GM18870 (cell line): ENCODE measurements at regions not wholly inside any gene's neighbourhood (a gene's known extent, or its start where the extent isn't known, plus 50 kb on each side); places are given as distances from the start of the nearest gene placed in this dataset.
"Not testable (repeated sequence)": the region's sequence is repeated elsewhere in the genome, so short reads cannot be mapped to it uniquely, and the experiment has no call there.

Experiments used
- ATAC-seq: cut with Tn5 transposase; IDR thresholded peaks from one replicate; pipeline ENCODE4 v1.9.1; 2021; ENCODE audit warnings: moderate library complexity; ENCODE audit not compliant: unreplicated experiment

DNA sequence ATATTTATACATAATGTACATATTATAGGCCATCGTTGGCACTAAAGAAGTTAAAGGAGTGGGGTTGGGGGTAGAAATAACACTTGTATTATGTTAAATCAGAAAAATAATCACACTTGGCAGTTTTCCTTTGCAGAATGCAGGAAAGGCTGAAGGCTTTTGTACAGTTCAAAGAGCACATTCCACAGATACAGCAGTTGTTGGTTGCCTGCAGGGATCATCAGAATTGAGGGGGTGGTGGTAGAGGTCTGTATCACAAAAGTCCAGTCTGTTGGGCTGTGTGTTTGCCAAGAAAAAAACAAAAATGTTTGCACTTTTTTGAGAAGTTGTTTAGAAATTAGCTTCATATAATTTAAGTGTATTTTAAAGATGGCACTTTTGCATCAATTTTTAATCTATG lies 231.8 kb upstream of the FOXP2 start:
- no peak for ATAC-seq

DNA sequence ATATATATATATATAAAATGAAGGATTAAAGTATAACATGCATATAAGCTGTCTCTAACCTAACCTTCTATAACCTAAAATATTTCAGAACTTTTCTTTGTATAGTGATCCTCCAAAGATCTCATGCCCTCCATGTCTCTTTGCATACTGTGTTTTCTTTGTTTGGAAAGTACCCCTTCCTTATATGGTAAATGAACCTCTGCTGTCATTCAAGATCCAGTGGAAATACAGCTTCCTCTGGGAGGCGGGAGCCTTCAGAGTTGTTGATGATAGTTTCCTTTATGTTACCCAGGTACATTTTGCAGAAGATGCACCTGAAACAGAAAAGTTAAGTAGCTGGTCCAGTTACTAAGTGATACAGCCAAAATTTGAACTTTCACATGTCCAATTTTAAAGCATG lies 233.3 kb upstream of the FOXP2 start:
- ATAC-seq: no peak

DNA sequence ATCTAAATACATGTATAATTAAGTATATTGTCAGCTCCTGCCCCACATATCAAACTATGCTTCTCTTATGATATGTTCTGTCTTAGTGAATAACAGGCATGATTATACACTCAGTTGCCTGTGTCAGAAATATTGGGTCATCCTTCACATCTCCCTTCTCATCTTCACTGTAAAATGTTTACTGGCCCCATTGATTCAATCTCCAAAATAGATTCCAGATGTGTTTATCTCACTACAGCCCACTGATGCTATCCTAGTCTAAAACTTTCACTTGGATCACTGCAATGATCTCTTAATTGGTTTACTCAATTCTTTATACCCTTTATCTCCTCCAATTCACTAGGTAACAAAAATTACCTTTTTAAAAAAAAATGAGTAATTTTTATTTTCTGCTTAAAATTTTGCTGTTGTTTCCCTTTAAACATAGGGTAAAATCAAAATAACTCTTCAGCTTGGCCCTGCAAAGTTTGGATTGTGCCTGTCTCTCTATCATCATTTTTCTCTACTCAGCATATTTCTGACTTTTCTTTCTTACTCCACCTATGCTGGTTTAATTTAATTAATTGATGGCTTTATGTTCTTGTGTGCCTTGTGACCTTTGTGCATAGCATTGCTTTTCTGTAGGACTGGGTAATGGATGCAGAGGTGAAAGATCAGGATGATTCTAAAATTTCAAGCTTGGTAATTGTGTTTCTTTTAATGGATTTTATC lies 233.9 kb upstream of the FOXP2 start:
- ATAC-seq: no peak

DNA sequence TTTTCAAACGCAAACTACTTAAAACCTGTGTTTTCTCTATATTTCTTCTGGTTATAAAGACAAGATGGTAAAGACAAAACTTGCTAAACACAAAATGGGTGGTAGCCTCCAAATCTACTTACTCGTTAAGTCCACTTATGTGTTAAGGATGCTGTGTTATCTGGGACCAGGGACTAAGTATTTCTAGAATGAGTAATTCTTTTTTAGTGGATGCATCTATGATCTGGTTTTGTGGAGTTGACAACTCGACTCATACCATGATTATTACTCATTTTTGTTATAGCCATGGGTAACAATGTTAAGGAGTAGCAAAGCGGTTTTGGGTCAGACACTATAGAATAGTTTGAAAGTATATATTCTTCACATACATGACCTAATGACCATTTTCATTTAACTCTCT lies 239.5 kb upstream of the FOXP2 start:
- no peak for ATAC-seq

DNA sequence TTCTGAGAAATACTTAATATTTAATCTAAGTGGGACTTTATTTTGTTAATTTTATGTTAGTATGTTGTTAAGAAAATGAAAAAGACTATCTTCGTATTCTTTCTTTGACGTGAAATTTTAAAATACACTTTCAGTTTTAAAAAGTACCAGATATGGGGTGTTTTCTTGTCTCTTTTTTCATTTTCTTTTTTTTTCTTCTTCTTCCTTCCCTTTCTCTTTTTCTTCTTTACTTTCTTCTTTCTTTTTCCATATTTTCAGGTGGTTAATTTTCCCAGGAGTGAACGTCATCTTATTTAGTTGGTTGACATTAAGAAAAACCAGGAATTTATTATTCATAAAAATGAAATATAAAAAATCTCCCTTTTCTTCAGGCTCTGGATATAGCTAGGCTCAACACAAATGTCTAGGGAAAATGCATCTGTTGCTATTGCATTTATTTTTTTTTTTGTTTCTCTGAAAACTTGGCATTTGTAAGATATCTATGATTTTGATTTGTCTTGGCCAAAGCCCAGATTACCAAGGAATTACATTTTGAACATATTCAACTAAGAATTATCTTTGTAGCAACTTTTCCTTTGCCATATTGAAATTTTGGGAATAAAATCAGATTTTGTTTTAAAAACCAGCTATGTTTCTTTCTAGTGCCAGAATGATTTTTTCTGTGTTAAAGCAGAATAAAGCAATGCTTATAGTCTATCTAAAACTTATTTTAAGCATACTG lies 241.3 kb upstream of the FOXP2 start:
- ATAC-seq: no peak

DNA sequence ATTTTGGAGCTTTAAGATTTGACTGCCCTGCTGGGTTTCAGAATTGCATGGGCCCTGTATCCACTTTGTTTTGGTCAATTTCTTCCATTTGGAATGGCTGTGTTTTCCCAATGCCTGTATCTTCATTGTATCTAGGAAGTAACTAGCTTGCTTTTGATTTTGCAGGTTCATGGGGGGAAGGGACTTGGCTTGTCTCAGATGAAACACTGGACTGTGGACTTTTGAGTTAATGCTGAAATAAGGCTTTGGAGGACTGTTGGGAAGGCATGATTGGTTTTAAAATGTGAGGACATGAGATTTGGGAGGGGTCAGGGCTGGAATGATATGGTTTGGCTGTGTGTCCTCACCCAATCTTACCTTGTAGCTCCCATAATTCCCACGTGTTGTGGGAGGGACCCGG lies 245.2 kb upstream of the FOXP2 start:
- ATAC-seq: not testable (repeated sequence)

DNA sequence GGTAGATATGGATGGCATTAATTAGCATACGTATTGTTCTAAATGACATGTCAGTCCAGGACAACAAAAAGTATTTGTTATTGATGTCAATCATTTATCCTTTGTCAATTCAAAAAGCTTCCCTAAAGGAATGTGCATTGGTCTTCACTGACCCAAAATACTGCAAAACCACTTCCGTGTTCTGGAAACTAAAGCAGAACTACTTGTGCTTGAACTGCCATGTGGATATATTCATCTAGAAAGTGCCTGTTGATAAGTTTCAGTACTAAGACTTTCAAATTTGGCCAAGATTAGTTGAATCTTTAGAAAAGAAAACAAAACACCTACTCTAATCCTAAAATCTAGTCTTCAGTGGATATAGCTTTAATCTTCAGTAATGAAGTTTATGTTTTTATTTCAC lies 242.1 kb upstream of the PPP1R3A start:
- peak; percentile 76 for ATAC-seq

DNA sequence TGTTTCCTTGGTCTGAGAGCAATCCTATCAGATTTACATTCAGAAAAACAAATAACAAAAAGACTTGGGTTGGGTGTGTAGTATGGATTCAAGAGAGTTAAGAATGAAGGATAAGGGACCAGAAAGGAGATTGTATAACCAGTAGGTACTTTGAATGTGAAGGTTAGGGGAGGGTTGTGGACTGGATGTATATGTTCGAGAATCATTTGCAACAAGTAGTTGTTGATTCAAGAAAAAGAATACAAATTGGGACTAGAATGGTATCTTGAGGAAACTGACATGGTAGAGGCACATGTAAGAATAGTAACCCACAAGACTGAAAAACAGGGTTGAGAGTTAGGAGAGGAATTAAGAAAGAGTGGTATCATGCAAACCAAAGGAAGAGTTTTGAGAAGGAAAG lies 240.0 kb upstream of the PPP1R3A start:
- ATAC-seq: no peak

DNA sequence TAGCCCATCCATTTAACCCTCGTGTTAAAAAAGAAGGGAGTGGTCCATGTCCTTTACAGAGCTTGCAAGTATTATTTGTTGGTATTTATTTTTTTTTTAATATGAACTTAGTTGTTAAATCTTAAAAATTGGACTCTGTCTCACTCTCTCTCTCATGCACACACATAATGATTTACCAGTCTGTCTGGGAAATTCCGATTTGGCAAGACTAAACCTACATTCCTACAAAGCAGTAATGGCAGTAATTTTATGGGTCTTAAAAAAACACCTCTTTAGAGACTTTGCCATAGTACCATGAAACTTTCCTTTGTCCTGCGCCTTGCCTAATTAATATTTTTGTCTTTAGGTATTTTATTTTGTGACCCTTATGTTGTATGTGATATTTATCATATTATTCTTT lies 239.5 kb upstream of the PPP1R3A start:
- no peak for ATAC-seq

DNA sequence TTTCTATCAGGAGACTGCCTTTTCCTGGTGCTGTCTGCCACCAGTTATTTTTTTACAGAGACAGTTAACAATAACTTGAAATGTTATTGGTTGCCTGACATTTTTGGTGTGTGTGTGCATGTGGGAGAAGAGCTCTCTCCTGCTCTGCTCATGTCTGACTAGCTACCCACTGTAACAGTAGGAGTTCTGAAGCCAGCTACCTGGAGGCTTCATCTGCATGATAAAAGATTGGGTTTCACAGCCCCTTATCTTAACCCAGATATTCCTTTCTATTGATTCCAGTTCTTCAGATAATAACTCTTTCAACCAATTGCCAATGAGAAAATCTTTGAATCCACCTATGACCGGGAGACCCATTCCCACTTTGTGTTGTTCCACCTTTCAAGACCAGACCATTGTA lies 237.4 kb upstream of the PPP1R3A start:
- no peak for ATAC-seq

DNA sequence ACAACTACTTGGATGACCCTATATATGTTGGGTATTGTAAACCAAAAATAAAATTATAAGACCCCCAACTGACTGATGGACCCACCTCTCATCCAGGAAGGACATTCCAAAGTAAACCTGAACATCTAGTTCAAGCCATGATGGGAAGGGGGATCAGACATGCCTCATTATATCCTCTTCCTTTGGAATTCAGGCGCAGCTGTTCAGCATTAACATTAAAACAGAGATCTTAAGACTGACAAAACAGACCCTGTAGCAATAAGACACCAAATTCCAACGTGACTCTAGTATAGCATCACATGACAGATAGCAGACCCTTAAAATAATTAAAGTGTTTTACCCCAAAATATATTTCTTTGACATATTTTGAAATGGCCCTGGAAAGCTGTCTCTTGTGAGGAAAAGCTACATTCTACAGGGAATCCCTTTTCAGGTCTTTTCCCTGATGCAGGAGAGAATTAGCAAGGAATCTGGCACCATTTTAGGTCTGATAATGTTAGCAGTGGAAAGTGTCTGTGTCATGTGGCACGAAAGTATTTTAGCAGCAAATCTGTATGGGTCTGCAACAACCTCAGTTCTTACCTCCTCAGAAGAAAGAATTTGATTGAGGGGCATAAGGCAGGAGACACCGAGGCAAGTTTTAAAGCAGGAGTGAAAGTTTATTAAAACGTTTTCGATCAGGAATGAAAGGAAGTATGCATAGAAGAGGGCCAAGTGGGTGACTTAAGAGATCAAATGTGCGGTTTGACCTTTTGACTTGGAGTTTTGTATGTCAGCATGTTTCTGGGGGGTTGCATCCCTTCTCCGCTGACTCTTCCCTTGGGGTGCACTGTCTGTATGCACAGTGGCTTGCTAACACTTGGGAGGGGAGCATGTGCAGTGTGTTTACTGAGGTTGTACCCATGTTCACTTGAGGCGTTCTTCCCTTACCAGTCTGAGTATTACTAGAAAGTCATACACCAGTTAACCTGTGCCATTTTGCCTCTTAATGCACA lies 236.6 kb upstream of the PPP1R3A start:
- no peak for ATAC-seq

DNA sequence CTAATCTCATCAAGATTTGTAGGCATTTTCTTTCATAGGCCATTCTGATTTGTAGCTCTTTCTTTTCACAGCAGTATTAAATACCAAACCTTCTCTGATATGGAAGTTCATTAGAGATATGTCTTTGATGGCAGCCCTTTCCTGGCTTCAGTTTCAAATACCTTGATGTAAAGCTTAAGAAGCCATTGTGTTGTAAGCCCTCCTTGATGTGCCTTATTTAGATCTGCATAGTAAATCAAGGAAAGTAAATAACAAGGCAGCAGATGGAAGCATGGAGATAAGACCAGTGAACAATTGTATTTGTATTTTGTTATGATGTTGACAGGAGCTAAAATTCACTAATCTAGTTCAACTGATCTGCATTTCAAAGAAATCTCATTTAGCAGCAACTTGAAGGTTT lies 234.9 kb upstream of the PPP1R3A start:
- ATAC-seq: no peak

DNA sequence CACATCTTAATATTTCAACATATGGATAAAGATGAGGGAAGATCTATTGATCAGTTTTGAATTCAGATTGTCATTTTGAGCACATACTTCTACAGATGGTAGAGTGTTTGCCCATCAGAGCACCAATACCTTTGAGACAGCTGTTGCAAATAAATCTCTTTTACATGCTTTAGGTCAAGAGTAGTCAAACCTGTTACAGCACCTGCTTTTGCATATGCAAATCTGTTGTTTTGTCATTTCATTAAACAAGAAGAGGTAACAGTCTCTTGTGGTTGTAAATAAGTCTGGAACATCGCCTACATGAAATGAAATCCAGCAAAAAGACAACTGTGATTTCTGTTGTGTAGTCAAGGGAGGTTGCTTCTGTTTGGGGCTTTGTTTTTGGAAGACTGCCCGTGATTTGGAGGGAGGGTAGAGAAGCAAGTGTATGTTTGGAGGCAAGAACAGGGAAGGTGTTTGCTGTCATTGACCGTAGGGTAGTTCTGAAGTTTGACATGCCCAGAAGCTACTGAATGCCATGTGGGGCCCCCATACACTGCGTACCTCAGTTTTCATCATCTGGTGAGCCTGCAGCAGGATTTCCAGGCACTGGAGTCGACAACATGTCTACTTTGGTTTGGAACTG lies 233.6 kb upstream of the PPP1R3A start:
- no peak for ATAC-seq

DNA sequence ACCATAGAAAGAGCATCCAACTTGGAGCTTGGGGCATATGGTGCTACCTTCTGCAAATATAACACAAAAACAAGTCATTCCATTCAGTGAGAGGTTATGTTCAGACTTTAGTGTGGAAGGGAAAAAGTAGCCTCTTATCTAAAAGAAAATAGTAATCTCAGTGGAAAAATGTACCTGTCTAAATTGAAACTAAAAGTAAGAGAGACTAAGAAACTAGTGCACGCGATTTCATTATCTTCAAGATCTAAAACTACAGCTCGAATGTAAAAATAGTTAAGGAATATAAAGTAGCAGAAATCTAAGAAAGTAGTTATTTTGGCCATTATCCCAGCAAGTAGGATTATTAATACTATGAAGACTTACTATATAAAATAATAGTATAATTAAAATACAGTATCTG lies 233.0 kb upstream of the PPP1R3A start:
- ATAC-seq: no peak

DNA sequence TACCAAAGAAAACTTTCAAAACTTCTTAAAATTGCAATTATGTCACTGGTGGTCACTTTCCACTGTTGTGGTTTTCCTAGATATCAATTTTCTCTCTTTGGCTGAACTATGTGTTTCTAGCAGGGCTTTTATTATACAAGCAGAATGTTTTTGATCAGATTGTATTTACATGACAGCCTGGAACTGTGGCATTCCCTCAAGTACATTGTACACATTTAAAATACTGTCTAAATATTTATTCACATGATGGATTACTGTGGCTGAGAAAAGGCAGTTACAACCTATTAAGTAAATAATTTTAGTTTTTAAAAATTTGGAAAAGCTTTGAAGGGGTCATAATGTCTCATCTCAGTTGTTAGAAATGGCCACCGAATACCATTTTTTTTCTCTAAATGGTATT lies 231.9 kb upstream of the PPP1R3A start:
- no peak for ATAC-seq

DNA sequence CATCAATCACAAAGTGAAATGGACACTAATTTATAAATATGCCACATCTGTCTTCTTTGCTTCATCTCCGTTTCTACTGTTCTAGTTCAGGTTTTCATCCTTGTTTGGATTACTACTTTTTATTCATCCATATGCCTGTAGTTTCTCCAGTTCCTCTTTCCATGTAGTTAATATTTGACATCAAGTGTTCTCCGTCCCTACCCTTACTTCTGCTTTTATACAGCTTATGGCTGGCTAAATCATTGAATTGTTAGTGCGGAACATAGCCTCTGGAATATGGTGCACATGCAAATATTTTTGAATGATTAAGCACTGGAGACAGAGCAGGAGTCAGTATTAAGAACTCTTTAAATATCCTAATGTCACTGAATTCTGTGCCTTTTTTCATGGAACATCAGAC lies 230.0 kb upstream of the PPP1R3A start:
- no peak for ATAC-seq

DNA sequence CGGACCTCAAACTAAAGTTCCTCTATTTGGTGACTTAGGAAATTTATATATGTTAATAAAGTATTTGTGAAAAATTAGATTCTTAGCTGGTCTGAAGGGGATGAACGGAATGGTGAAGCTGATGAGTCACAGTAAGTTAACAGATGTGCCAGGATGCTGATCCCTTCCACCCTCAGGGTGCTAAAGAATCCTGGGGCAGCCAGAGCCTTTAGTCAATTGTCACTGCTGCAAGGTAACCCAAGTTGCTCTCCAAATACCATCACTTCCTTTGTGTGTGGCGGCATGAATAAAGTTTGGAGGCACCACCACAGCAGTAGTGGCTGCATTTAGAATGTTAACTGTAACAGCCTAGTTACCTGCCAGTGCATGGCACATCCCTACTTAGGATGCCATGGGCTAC lies 222.6 kb upstream of the PPP1R3A start:
- no peak for ATAC-seq

DNA sequence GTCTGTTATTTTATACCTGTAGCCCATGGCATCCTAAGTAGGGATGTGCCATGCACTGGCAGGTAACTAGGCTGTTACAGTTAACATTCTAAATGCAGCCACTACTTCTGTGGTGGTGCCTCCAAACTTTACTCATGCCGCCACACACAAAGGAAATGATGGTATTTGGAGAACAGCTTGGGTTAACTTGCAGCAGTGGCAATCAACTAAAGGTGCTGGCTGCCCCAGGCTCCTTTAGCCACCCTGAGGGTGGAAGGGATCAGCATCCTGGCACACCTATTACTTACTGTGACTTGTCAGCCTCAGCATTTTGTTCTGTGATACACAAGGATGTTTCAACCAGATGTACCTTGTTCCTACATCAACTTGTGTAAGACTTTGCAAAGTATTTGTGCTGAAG lies 221.8 kb upstream of the PPP1R3A start:
- no peak for ATAC-seq

DNA sequence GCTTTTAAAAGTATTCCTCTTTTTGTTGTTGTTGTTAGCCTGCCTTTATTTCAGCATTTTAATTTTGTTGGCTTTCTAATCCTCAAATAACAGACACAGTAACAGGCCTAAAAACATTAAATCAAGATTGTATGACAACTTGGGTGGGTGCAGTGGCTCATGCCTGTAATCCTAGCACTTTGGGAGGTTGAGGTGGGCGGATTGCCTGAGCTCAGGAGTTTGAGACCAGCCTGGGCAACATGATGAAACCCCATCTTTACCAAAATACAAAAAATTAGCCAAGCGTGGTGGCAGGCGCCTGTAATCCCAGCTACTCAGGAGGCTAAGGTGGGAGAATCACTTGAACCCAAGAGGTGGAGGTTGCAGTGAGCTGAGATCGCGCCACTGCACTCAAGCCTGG lies 220.9 kb upstream of the PPP1R3A start:
- not testable (repeated sequence) for ATAC-seq

DNA sequence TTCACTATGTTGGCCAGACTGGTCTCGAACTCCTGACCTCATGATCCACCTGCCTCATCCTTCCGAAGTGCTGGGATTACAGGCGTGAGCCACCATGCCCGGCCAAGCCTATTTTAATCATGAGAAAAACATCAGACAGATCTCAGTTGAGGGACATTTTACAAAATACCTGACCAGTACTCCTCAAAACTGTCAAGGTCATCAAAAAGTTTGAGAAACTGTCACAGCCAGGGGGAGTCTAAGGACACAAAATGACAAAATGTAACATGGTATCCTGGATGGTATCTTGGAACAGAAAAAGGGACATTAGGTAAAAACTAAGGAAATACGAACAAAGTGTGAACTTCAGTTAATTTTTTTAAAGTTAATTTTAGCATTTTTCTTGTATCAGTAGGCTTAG lies 219.8 kb upstream of the PPP1R3A start:
- ATAC-seq: no peak

DNA sequence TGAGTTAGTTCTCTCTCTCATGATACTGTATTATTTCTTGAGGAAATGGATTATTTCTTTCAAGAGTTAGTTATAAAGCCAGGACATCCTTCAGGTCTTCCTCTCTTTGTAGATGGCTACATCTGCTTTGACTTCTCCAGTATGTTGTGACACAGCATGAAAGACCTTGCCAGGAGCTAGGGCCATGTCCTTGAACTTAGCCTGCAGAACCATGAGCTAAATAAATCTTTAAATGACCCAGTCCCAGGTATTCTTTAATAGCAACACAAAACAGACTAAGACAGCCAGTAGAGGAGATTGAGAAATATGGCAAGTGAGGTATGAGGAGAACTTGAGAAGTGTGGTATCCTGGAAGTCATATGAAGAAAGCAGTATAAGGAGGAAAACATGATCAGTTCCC lies 214.9 kb upstream of the PPP1R3A start:
- ATAC-seq: no peak
